ENCODE measurements at regions not wholly inside any gene's neighbourhood (a gene's known extent, or its start where the extent isn't known, plus 50 kb on each side); places are given as distances from the start of the nearest gene placed in this dataset.

- DNase-seq (ENCODE audit: low read depth, low spot score) = no peak
Measured at GRCh38 chr10:36115364-36115763, 473.3 kb upstream of the FZD8 start.

GRCh38 chr10:36114913-36115312, 472.8 kb upstream of the FZD8 start:
- no peak for DNase-seq (ENCODE audit: low read depth, low spot score)

GRCh38 chr10:36114141-36114540, 472.0 kb upstream of the FZD8 start:
- no peak for DNase-seq (ENCODE audit: low read depth, low spot score)

GRCh38 chr10:36111676-36112075, 469.6 kb upstream of the FZD8 start:
- no peak for DNase-seq (ENCODE audit: low read depth, low spot score)

- no peak for DNase-seq (ENCODE audit: low read depth, low spot score)
Measured at GRCh38 chr10:36110097-36110496, 468.0 kb upstream of the FZD8 start.

- no peak for DNase-seq (ENCODE audit: low read depth, low spot score)
Measured at GRCh38 chr10:36109399-36110023, 467.4 kb upstream of the FZD8 start.

- no peak for DNase-seq (ENCODE audit: low read depth, low spot score)
Measured at GRCh38 chr10:36097696-36098095, 455.6 kb upstream of the FZD8 start.

GRCh38 chr10:36096576-36096975, 454.5 kb upstream of the FZD8 start:
- no peak for DNase-seq (ENCODE audit: low read depth, low spot score)

- no peak for DNase-seq (ENCODE audit: low read depth, low spot score)
Measured at GRCh38 chr10:36094096-36094495, 452.0 kb upstream of the FZD8 start.

GRCh38 chr10:36092116-36092515, 450.0 kb upstream of the FZD8 start:
- no peak for DNase-seq (ENCODE audit: low read depth, low spot score)

GRCh38 chr10:36091007-36091406, 448.9 kb upstream of the FZD8 start:
- no peak for DNase-seq (ENCODE audit: low read depth, low spot score)

GRCh38 chr10:36089790-36090440, 447.8 kb upstream of the FZD8 start:
- no peak for DNase-seq (ENCODE audit: low read depth, low spot score)

- DNase-seq (ENCODE audit: low read depth, low spot score) = no peak
Measured at GRCh38 chr10:36087006-36088005, 445.2 kb upstream of the FZD8 start.

GRCh38 chr10:36075196-36075595, 433.1 kb upstream of the FZD8 start:
- DNase-seq (ENCODE audit: low read depth, low spot score) = no peak

- no peak for DNase-seq (ENCODE audit: low read depth, low spot score)
Measured at GRCh38 chr10:36073796-36074345, 431.8 kb upstream of the FZD8 start.

GRCh38 chr10:36068542-36068941, 426.4 kb upstream of the FZD8 start:
- no peak for DNase-seq (ENCODE audit: low read depth, low spot score)

GRCh38 chr10:36067748-36068147, 425.7 kb upstream of the FZD8 start:
- DNase-seq (ENCODE audit: low read depth, low spot score) = no peak

- DNase-seq (ENCODE audit: low read depth, low spot score) = no peak
Measured at GRCh38 chr10:36066850-36067249, 424.8 kb upstream of the FZD8 start.

- DNase-seq (ENCODE audit: low read depth, low spot score) = no peak
Measured at GRCh38 chr10:36066102-36066501, 424.0 kb upstream of the FZD8 start.

- DNase-seq (ENCODE audit: low read depth, low spot score) = no peak
Measured at GRCh38 chr10:36063396-36063795, 421.3 kb upstream of the FZD8 start.

GRCh38 chr10:36057731-36058130, 415.6 kb upstream of the FZD8 start:
- DNase-seq (ENCODE audit: low read depth, low spot score) = no peak

- no peak for DNase-seq (ENCODE audit: low read depth, low spot score)
Measured at GRCh38 chr10:36057180-36057579, 415.1 kb upstream of the FZD8 start.

Measured in brain pericyte (primary cell).